Activated naive CD4-positive, alpha-beta T cell treated with anti-CD3 and anti-CD28 coated beads, Interleukin-2, amount 50 U/mL, for 16 hours (primary cell): ENCODE measurements at regions not wholly inside any gene's neighbourhood (a gene's known extent, or its start where the extent isn't known, plus 50 kb on each side); places are given as distances from the start of the nearest gene placed in this dataset.

ENCODE experiments used
- DNase-seq: peaks from one replicate; pipeline ENCODE4 v3.0.0-alpha.2; 2020

DNA sequence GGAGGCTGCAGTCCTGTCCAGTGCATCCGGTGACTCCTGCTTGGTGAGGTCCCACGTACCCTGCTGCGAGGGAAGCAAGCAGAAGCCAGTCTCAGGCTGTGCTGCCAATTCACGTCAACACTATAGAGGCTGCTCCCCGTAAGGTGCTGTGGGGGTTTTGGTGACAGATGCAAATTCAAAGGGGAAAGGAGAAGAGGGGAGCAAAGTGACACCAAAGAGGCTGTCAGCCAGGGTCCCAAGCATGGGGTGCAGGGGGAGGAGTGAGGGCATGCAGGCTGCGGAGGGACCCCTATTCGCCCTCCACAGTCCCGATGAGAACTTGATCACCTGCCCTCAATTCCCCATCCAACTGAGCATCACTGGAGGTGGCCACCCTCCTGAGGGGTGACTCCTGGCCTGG is 179.4 kb upstream of the HS6ST1 start:
- DNase-seq, result no peak

DNA sequence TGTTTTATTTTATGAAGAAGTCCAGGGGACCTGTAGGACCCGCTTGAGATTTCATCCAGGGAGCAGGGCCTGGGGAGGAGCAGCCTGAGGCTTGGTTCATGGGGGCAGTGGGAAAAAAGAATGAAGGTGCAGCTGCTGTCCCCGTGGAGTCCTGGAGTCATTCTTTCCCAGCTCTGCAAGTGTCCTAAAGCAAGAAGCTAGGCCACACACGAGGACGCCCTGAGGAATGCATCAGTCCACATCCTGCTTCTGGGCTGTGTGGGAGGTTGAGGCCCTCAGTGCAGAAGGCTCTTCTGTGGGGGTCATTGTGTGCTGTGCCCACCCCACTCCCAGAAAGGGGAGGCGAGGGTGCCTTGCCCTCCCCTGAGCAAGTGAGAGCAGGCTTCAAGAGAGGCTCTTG is 179.9 kb upstream of the HS6ST1 start:
- no peak for DNase-seq

DNA sequence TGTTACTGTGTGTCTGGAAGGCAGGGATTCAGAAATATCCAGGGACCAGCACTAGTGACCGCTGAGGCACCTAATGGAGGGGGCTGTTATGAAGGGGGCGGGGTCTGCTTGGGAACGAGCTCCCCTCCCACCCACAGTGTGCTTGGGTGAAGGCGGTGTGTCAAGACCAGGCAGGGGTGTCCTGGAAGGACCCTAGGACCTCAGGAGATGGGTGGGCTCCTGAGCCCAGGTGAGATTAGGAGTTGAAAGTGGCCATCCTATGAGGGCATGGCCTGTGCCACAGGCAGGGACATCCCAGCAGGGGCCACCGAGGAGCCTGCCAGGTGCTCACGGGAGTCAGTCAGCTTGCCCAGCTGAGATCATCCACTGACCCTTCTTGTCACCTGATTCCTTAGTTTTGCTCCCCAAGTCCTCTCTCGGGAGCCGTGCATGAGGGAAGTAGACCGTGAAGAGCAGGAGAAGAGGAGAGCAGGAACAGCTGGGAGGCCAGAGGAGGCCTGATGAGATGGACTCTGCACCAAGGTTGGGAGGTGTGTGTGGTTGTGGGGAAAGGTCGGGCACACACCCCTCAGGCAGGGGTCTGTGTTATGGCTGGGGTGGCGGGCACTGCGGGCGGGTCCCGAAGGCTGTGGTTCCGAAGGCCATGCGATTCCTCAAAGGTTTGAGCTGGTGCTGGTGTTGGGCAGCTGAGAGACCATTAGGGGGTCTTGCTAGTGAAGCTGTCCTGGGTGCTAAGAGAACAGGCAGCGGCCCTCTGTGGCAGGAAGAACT is 180.9 kb upstream of the HS6ST1 start:
- no peak for DNase-seq

- no peak for DNase-seq
Observed at GRCh38 chr2:128500138-128500800, 181.6 kb upstream of the HS6ST1 start.

- no peak for DNase-seq
Observed at GRCh38 chr2:128501006-128501690, 182.5 kb upstream of the HS6ST1 start.

GRCh38 chr2:128501700-128502099 is 183.0 kb upstream of the HS6ST1 start:
- DNase-seq, result no peak

GRCh38 chr2:128502200-128502599 is 183.5 kb upstream of the HS6ST1 start:
- DNase-seq, result no peak

DNA sequence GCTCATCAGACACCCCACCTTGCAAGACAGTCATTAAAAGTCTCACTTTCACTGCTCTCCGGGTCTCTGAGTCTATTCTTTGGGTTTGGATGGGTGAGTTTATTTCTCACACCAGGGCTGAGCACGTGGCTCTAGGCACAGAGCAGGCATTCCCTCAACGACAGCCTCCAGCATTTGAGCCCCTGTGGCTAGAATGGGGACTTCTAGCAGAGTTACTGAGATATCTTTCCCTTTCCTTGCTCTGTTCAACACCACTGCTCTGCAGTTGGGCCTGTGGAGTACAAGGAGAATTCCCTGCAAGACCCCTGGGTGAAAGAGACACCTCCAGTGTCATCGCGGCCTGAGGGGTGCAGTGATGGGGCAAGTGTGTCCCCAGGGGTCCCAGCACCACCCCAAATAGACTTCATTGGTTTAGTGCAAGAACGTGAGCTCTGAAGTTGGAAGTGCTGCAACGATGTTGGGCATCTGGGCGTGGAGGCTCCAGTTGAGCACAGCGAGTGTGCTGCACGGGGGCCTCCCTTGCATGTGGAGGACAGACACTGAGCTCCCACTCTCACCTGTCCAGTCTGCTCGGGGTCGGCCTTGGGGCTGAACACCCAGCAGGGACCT is 184.1 kb upstream of the HS6ST1 start:
- no peak for DNase-seq

DNA sequence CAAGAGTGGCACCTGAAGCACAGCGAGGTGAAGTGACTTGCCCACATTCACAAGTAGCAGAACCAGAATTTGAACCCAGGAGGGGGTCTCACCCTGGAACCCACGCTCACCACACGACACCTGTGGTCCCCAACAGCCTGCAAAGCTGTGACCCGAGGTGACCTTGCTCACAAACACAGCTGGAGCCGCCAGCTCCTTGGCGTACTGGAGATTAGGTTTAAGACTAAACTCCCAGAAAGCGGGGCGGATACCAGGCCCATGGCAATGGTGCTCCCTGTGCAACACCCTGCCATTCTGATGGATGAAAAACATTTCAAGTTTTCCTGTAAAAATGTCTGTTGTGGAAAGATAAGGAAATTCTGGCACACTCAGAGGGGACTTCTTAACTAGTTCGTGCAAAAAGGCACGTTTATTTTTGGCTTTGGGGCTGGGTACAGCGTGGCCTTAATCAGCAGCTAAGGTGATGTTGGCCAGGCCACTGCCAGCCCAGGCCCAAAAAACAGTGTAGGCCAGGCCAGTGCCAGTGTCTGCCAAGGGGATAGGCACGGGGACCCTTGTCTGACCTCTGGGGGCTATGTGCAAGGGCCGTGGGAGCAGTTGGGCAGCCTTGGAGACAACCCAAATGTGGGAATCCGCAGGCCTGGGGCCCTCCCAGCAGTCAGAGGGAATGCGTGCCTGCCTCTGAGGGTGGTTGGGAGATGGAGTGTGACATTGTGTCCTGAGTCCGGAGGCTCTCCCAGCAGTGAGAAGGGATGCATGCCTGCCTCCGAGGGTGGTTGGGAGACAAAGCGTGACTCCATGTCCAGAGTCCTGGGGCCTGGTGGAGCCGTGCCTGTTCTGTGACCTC is 185.0 kb upstream of the HS6ST1 start:
- DNase-seq, result no peak

GRCh38 chr2:128504246-128505149 is 185.8 kb upstream of the HS6ST1 start:
- no peak for DNase-seq

DNA sequence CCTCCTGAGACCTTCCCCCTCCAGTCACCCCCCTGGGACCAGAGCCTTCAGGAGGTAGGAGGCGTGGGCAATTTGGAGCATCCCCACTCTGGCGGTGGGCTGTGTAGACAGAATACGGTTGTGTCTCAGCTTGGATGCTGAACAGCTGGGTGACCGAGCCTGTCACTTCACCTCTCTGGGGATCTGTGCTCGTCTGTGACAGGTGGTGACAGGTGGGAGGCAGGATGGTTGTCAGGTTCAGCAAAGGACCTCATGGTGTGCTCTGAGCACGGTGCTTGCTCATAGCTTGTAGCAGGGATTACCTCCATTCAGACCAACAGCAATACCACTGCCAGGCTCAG is 186.5 kb upstream of the HS6ST1 start:
- no peak for DNase-seq

DNA sequence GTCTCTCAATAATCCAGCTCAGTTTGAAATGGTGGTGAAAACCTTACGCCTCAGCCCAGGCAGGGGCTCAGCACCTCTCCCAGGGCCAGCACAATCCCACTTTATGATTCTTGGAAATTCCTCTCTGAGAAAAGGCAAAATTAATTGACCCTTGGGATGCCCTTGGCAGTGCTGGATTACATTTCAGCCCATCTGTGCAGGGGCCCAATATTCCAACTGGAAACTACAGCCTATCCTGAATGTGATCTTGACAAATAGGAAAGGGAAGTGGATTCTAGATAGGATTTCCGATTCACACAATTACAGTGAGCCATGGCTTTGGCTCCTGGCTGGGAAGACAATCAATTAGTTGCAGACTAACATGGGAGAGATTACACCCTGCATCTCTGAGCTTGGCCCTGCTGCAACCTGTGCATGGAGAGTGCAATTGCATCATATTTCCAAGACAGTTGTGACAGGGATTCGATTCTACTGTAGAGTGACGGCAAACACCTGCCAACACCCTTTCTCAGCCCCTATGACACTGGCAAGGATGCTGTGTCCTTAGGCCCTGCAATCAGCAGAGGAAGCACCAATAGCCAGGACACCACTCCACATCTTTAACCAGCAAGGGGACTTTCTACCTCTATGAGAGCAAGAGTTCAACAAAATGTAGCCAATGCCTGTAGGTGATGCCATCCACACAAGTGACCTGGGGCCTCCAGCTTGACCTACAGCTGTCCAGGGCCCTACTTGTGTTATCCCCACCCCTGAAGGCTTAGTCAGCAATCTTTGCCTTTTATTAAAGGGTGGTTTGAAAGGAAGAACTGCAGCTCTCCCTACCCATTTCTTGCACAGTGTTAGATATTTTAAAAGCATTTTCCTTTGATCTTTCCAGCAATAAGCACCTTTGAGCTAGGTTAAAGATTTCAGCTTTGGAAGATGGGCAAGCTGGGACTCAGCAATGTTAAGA is 187.2 kb upstream of the HS6ST1 start:
- DNase-seq, result no peak

- DNase-seq, result no peak
Observed at GRCh38 chr2:128506534-128506933, 187.9 kb upstream of the HS6ST1 start.

- DNase-seq, result no peak
Observed at GRCh38 chr2:128510701-128511397, 192.2 kb upstream of the HS6ST1 start.

DNA sequence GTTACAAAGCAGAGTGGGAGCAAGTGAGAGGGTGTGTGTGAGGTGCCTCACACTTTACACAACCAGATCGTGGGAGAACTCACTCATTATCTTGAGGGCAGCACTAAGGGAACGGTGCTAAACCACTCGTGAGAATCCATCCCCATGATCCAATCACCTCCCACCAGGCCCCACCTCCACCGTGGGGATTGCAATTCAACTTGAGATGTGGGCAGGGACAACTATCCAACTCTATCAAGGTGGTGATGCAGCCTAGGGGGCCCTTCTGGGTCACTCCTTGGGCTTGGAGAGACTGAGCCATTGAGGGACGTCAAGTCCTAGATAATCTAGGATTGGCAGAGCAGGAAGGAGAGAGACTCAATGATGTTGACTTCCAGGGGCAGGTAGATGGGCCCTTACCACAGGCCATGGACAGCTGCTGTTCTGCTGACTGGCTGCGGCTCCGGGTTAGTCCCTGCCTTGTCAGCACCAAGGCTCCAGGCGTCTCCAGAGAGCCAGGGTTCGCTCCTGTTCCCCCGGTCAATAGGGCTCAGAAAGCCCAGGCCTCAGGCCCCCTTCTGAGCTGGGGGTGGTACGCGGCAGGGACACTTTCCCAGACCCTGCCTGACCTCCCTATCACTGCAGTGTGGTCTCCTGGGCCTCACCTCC is 193.2 kb upstream of the HS6ST1 start:
- DNase-seq, result no peak

DNA sequence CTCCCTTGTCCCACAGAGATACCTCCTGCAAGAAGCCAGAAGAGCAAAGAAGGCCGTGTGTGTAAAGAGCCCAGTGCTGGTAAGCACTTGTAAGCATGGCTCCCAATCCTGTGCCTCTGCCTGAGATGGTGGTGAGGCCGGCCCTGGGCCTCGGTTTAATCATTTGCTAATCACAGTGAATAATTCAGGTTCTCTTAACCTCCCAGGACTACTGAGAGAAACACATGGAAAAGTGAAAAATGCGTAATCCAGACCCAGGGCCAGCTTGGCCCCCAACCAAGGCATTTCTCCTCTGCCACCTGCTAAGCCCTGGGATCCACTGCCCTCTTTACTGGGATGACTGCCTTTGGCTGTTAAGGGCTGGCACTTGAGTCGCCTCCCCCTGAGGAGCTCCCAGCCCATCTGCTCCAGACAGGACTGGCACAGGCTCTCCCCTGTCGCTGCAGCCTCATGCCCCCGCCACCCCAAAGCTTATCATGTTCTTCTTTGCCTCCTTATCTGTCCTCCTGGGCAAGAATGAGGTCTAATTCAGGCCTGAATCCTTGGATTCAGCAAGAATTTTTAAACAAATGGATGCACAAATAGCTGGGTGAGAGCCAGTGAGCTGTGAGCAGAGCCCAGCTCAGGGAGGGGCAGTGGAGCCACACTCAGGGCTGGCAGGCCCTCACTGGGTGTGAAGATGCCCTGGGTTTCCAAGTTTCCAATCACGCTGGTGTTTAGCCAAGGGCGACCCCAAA is 193.9 kb upstream of the HS6ST1 start:
- no peak for DNase-seq

- DNase-seq, result no peak
Observed at GRCh38 chr2:128513116-128513960, 194.7 kb upstream of the HS6ST1 start.

GRCh38 chr2:128513961-128514283 is 195.3 kb upstream of the HS6ST1 start:
- DNase-seq, result no peak
